GM12801 (cell line): ENCODE measurements at regions not wholly inside any gene's neighbourhood (a gene's known extent, or its start where the extent isn't known, plus 50 kb on each side); places are given as distances from the start of the nearest gene placed in this dataset.

Source experiments
- CTCF ChIP-seq: IDR thresholded peaks from one replicate; pipeline ENCODE4 v1.5.1; 2011; ENCODE audit warnings: control low read depth; ENCODE audit not compliant: insufficient read length; ENCODE audit errors: extremely low read depth

- no peak for TF ChIP-seq CTCF
These were observed 682.4 kb upstream of the ADAMTS5 start for GRCh38 chr21:27649323-27649722.

- no peak for TF ChIP-seq CTCF
These were observed 681.7 kb upstream of the ADAMTS5 start for GRCh38 chr21:27648560-27648959.

GRCh38 chr21:27647921-27648320 is 681.0 kb upstream of the ADAMTS5 start:
- no peak for TF ChIP-seq CTCF

- no peak for TF ChIP-seq CTCF
These were observed 680.5 kb upstream of the ADAMTS5 start for GRCh38 chr21:27647401-27647800.

GRCh38 chr21:27646691-27647090 is 679.8 kb upstream of the ADAMTS5 start:
- no peak for TF ChIP-seq CTCF

GRCh38 chr21:27646056-27646455 is 679.2 kb upstream of the ADAMTS5 start:
- no peak for TF ChIP-seq CTCF

- no peak for TF ChIP-seq CTCF
These were observed 678.4 kb upstream of the ADAMTS5 start for GRCh38 chr21:27645285-27645684.

- no peak for TF ChIP-seq CTCF
These were observed 676.4 kb upstream of the ADAMTS5 start for GRCh38 chr21:27643326-27643725.
